GM13976 (cell line): ENCODE measurements at regions not wholly inside any gene's neighbourhood (a gene's known extent, or its start where the extent isn't known, plus 50 kb on each side); places are given as distances from the start of the nearest gene placed in this dataset.
A peak's percentile ranks its signal among the peaks of the same experiment; 100 is the strongest.

Experiments
- DNase-seq: peaks from one replicate; pipeline ENCODE4 v3.0.0; 2012; ENCODE audit warnings: low spot score
- CTCF ChIP-seq: IDR thresholded peaks from 2 replicates; pipeline ENCODE4 v1.5.1; 2012; ENCODE audit warnings: borderline replicate concordance, mild to moderate bottlenecking; ENCODE audit not compliant: insufficient read depth; ENCODE audit errors: extremely low read depth, missing control alignments, control extremely low read depth
- in situ Hi-C: fragments of 300-500 bp; cut with MboI; formaldehyde crosslinking; loops from one replicate; pipeline ENCODE4 v1.12.0; 2022; ENCODE audit warnings: low sequenced_read_pairs, mixed read lengths, inconsistent platforms; ENCODE audit not compliant: unreplicated experiment

GRCh38 chr12:77202457-77203060 is 137.2 kb upstream of the E2F7 start:
- TF ChIP-seq CTCF, result no peak
- no peak for DNase-seq
- in situ Hi-C loops, result no loop called here

- no peak for TF ChIP-seq CTCF
- DNase-seq, result no peak
- in situ Hi-C loops, result no loop called here
Measured at GRCh38 chr12:77189901-77190416, 124.6 kb upstream of the E2F7 start.

- in situ Hi-C loops, result no loop called here
- DNase-seq, result no peak
- TF ChIP-seq CTCF, result no peak
Measured at GRCh38 chr12:77189458-77189857, 124.1 kb upstream of the E2F7 start.

- DNase-seq, result peak; percentile 7
- TF ChIP-seq CTCF, result no peak
- in situ Hi-C loops, result no loop called here
Measured at GRCh38 chr12:77179515-77179914, 114.1 kb upstream of the E2F7 start.

GRCh38 chr12:77167801-77168200 is 102.4 kb upstream of the E2F7 start:
- no peak for TF ChIP-seq CTCF
- in situ Hi-C loops, result no loop called here

GRCh38 chr12:77166696-77167095 is 101.3 kb upstream of the E2F7 start:
- DNase-seq, result no peak
- TF ChIP-seq CTCF, result no peak
- in situ Hi-C loops, result no loop called here

More at GRCh38 chr12:77167801-77168200, 102.4 kb upstream of the E2F7 start:
- no peak for DNase-seq
